ENCODE measurements at regions not wholly inside any gene's neighbourhood (a gene's known extent, or its start where the extent isn't known, plus 50 kb on each side); places are given as distances from the start of the nearest gene placed in this dataset.
"Not testable (repeated sequence)": the region's sequence is repeated elsewhere in the genome, so short reads cannot be mapped to it uniquely, and the experiment has no call there.

GRCh38 chr16:22659933-22660332, 149.2 kb downstream of the NPIPB5 start:
- DNase-seq (ENCODE audit: low spot score) (no peak), ATAC-seq (ENCODE audit: insufficient number of reproducible peaks, low FRiP score, low read depth) (no peak)
- Histone ChIP-seq H3K27ac (no peak overlapping the region), H3K27me3 (replicated peaks; ENCODE audit: insufficient read depth) (no peaks in the 10 kb centered on the region), H3K4me1 (ENCODE audit: control insufficient read depth in 1 of 2, low read depth in 2 of 2) (no peaks in the 10 kb centered on the region), H3K4me3 (no peak overlapping the region), H3K9me3 (no peaks in the 10 kb centered on the region), H3K36me3 (no peaks in the 10 kb centered on the region)
- no peak for TF ChIP-seq CTCF (IDR thresholded peaks at IDR 0.05)

GRCh38 chr16:22660441-22661160, 149.9 kb downstream of the NPIPB5 start:
- DNase-seq (ENCODE audit: low spot score) = no peak
- TF ChIP-seq CTCF (IDR thresholded peaks at IDR 0.05) = no peak
- ATAC-seq (ENCODE audit: insufficient number of reproducible peaks, low FRiP score, low read depth) = no peak

GRCh38 chr16:22661161-22661647, 150.5 kb downstream of the NPIPB5 start:
- Histone ChIP-seq H3K27ac (no peak overlapping the region), H3K36me3 (no peaks in the 10 kb centered on the region), H3K27me3 (replicated peaks; ENCODE audit: insufficient read depth) (no peaks in the 10 kb centered on the region), H3K4me1 (ENCODE audit: control insufficient read depth in 1 of 2, low read depth in 2 of 2) (no peaks in the 10 kb centered on the region), H3K4me3 (no peak overlapping the region), H3K9me3 (no peaks in the 10 kb centered on the region)
- ATAC-seq (ENCODE audit: insufficient number of reproducible peaks, low FRiP score, low read depth) (no peak), DNase-seq (ENCODE audit: low spot score) (no peak)
- TF ChIP-seq CTCF (IDR thresholded peaks at IDR 0.05) = no peak

More at GRCh38 chr16:22660441-22661160, 149.9 kb downstream of the NPIPB5 start:
- no peaks in the 10 kb centered on the region for H3K36me3 ChIP-seq
- H3K4me3 ChIP-seq = no peak overlapping the region
- no peaks in the 10 kb centered on the region for H3K4me1 ChIP-seq (ENCODE audit: control insufficient read depth in 1 of 2, low read depth in 2 of 2)
- H3K27me3 ChIP-seq (replicated peaks; ENCODE audit: insufficient read depth) = no peaks in the 10 kb centered on the region
- no peak overlapping the region for H3K27ac ChIP-seq
- H3K9me3 ChIP-seq = no peaks in the 10 kb centered on the region

- not testable (repeated sequence) for H3K27ac ChIP-seq; H3K4me3 ChIP-seq; H3K27me3 ChIP-seq (replicated peaks; ENCODE audit: insufficient read depth); ATAC-seq (ENCODE audit: insufficient number of reproducible peaks, low FRiP score, low read depth); H3K36me3 ChIP-seq; H3K4me1 ChIP-seq (ENCODE audit: control insufficient read depth in 1 of 2, low read depth in 2 of 2); H3K9me3 ChIP-seq; DNase-seq (ENCODE audit: low spot score)
These were observed 151.0 kb upstream of the HS3ST2 start for GRCh38 chr16:22662958-22663357.

- no peaks in the 10 kb centered on the region for H3K27me3 ChIP-seq (replicated peaks; ENCODE audit: insufficient read depth)
- TF ChIP-seq CTCF (IDR thresholded peaks at IDR 0.05) = no peak
- H3K36me3 ChIP-seq = no peaks in the 10 kb centered on the region
- no peak overlapping the region for H3K27ac ChIP-seq
- H3K9me3 ChIP-seq = no peaks in the 10 kb centered on the region
- ATAC-seq (ENCODE audit: insufficient number of reproducible peaks, low FRiP score, low read depth) = no peak
- H3K4me3 ChIP-seq = no peak overlapping the region
- DNase-seq (ENCODE audit: low spot score) = no peak
- no peaks in the 10 kb centered on the region for H3K4me1 ChIP-seq (ENCODE audit: control insufficient read depth in 1 of 2, low read depth in 2 of 2)
These were observed 150.4 kb upstream of the HS3ST2 start for GRCh38 chr16:22663389-22664064.

All from thoracic aorta (tissue), 2 donors.